ENCODE measurements at regions not wholly inside any gene's neighbourhood (a gene's known extent, or its start where the extent isn't known, plus 50 kb on each side); places are given as distances from the start of the nearest gene placed in this dataset.

- no peak for DNase-seq (ENCODE audit: low read depth in 2 of 2)
Measured at GRCh38 chr20:10724449-10725173, 50.8 kb upstream of the JAG1 start.

- DNase-seq (ENCODE audit: low read depth in 2 of 2): no peak
Measured at GRCh38 chr20:10728873-10729670, 55.3 kb upstream of the JAG1 start.

- no peak for DNase-seq (ENCODE audit: low read depth in 2 of 2)
Measured at GRCh38 chr20:10729785-10730184, 56.0 kb upstream of the JAG1 start.

GRCh38 chr20:10730629-10731183 is 56.9 kb upstream of the JAG1 start:
- DNase-seq (ENCODE audit: low read depth in 2 of 2): no peak

- DNase-seq (ENCODE audit: low read depth in 2 of 2): no peak
Measured at GRCh38 chr20:10731190-10731965, 57.6 kb upstream of the JAG1 start.

- DNase-seq (ENCODE audit: low read depth in 2 of 2): no peak
Measured at GRCh38 chr20:10733122-10733521, 59.3 kb upstream of the JAG1 start.

- DNase-seq (ENCODE audit: low read depth in 2 of 2): no peak
Measured at GRCh38 chr20:10735195-10735949, 61.6 kb upstream of the JAG1 start.

- DNase-seq (ENCODE audit: low read depth in 2 of 2): no peak
Measured at GRCh38 chr20:10739134-10739533, 65.3 kb upstream of the JAG1 start.

- DNase-seq (ENCODE audit: low read depth in 2 of 2): no peak
Measured at GRCh38 chr20:10739566-10739965, 65.8 kb upstream of the JAG1 start.

GRCh38 chr20:10741060-10741459 is 67.3 kb upstream of the JAG1 start:
- no peak for DNase-seq (ENCODE audit: low read depth in 2 of 2)

GRCh38 chr20:10745790-10746189 is 72.0 kb upstream of the JAG1 start:
- no peak for DNase-seq (ENCODE audit: low read depth in 2 of 2)

- no peak for DNase-seq (ENCODE audit: low read depth in 2 of 2)
Measured at GRCh38 chr20:10747019-10747418, 73.2 kb upstream of the JAG1 start.

GRCh38 chr20:10749084-10749483 is 75.3 kb upstream of the JAG1 start:
- no peak for DNase-seq (ENCODE audit: low read depth in 2 of 2)

GRCh38 chr20:10752206-10752605 is 78.4 kb upstream of the JAG1 start:
- no peak for DNase-seq (ENCODE audit: low read depth in 2 of 2)

- DNase-seq (ENCODE audit: low read depth in 2 of 2): no peak
Measured at GRCh38 chr20:10754824-10755223, 81.0 kb upstream of the JAG1 start.

- DNase-seq (ENCODE audit: low read depth in 2 of 2): no peak
Measured at GRCh38 chr20:10758446-10758845, 84.6 kb upstream of the JAG1 start.

GRCh38 chr20:10761232-10761631 is 87.4 kb upstream of the JAG1 start:
- DNase-seq (ENCODE audit: low read depth in 2 of 2): no peak

GRCh38 chr20:10761786-10762185 is 88.0 kb upstream of the JAG1 start:
- DNase-seq (ENCODE audit: low read depth in 2 of 2): no peak

GRCh38 chr20:10762216-10762615 is 88.4 kb upstream of the JAG1 start:
- no peak for DNase-seq (ENCODE audit: low read depth in 2 of 2)

GRCh38 chr20:10763112-10763511 is 89.3 kb upstream of the JAG1 start:
- no peak for DNase-seq (ENCODE audit: low read depth in 2 of 2)

- DNase-seq (ENCODE audit: low read depth in 2 of 2): no peak
Measured at GRCh38 chr20:10769700-10770099, 95.9 kb upstream of the JAG1 start.

Measured in stimulated activated CD4-positive, alpha-beta T cell treated with anti-CD3 and anti-CD28 coated beads, Interleukin-15, amount 100 ng/mL, for 48 hours (primary cell).